AG08396 (cell line): ENCODE measurements at regions not wholly inside any gene's neighbourhood (a gene's known extent, or its start where the extent isn't known, plus 50 kb on each side); places are given as distances from the start of the nearest gene placed in this dataset.
A peak's percentile ranks its signal among the peaks of the same experiment; 100 is the strongest.

Source experiments
- DNase-seq: peaks from one replicate; pipeline ENCODE4 v3.0.0; 2012; ENCODE audit warnings: low spot score, mixed read lengths

GRCh38 chr2:19714926-19715325 is 186.9 kb downstream of the TTC32 start:
- DNase-seq = peak; percentile 30

GRCh38 chr2:19712850-19713249 is 188.9 kb downstream of the TTC32 start:
- DNase-seq = no peak

- DNase-seq = peak; percentile 88
Observed at GRCh38 chr2:19711470-19712372, 190.1 kb downstream of the TTC32 start.

DNA sequence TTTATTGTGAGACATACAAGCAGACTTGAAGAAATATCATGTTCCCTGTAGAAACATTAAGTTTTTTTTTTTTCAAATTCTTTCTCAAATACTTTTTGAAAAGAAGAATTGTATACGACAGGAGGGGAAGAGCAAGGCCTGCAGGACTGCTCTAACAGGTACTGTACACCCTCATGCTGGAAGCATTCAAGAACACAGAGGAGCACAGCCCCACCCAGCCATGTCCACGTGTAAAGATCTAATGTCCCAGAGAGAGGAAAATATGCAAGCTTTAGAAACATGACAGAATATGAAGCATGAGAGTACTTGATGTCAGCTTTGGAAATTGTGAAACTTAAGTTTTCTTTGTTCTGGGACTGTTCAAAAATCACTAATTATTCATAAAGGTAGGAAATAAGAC is 191.6 kb downstream of the TTC32 start:
- no peak for DNase-seq

- no peak for DNase-seq
Observed at GRCh38 chr2:19709553-19709952, 192.2 kb downstream of the TTC32 start.

DNA sequence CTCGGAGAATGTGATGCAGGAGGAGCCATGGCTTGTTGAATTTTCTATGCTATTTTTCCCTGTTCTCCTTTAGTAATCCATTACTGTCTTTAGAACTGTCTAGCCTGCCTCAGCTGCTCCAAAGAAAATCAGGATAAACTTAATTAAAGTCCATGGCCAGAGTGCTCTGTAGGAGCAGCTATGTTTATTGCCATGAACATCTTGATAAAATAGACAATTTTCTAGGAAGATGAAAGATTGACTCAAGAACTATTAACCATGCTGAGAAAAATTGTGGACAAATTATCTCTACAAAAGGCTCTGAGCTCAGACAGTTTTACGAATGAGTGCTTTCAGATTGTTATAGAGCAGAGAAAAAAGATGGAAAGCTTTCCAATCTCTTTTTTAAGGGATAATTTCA is 193.0 kb downstream of the TTC32 start:
- DNase-seq = no peak

- DNase-seq = no peak
Observed at GRCh38 chr2:19706332-19706731, 195.5 kb downstream of the TTC32 start.

GRCh38 chr2:19702267-19702666 is 199.5 kb downstream of the TTC32 start:
- no peak for DNase-seq

DNA sequence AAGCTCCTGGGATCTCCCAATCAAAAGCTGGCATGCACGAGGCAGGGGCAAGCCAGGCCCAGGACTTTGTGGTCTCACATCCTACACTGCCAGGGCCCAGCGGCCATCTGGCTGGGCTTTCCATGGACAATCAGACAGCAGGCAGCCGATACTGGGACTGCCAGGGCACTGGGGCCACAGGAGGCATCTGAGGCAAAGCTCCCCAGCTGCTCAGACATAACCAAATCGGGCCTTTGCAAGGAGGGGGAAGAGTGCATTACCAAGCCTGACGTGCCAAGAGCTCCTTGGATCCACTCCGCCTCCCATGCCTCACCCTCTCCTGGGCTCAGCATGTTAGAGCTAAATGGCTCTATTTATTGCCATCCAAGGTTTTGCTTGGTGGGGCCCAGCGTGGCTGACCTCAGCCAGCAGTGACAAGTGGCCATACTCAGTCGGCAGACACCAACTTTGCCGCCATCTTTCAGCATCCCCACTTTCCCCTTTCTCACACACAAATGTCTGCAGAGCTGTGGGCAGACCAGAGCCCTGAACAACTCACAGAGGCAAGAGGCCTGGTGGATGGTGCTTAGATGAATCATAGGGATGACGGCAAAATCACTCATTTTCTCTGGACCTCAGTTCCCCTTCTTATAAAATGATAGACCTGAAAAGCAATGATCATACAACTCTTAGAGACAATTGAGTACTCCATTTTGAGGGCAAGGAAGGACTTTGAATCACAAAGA is 200.8 kb downstream of the TTC32 start:
- DNase-seq = peak; percentile 16

GRCh38 chr2:19697131-19697530 is 204.7 kb downstream of the TTC32 start:
- DNase-seq = no peak

GRCh38 chr2:19695706-19696105 is 206.1 kb downstream of the TTC32 start:
- DNase-seq = no peak

- DNase-seq = no peak
Observed at GRCh38 chr2:19691892-19692291, 209.9 kb downstream of the TTC32 start.

DNA sequence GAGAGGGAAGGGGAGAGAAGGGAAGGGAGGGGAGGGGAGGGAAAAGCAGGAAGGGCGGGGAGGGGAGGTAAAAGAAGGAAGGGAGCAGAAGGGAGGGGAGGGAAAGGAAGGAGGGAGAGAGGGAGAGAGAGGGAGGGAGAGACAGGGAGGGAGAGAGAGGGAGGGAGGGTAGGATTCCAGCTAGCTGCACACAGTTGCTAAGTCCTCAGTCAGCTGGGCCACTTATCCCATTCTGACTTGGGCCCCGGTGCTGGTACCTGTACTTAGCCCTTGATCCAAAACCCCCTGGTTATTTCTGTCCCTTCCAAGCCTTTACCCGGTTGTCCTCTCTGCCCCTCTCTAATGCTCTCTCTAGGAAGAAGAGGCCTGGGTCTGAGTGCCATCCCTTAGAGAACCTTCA is 211.4 kb downstream of the TTC32 start:
- DNase-seq = no peak

DNA sequence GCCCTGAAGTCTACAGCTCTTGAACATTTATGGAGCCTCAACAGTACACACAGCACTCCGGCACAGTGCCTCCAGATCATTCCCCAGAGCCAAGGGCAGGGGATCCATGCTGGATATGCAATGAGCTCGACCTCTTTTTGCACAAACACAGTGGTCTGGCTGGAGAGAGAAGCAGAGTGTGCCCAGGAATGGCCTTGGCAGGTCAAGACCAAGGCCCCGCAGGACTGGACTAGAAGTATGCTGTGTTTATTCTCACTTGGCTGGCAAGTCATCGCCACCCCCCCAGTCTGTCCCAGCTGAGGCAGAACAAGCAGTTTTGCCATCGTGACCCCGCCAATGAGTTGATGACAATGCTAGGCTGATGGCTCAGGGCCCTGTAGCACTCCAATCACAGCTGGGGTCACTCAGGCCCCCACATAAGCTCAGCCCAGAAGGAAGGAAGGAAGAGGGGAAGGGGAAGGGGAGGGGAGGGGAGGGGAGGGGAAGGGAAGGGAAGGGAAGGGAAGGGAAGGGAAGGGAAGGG is 212.1 kb downstream of the TTC32 start:
- no peak for DNase-seq

GRCh38 chr2:19688059-19688458 is 213.7 kb downstream of the TTC32 start:
- DNase-seq = no peak

DNA sequence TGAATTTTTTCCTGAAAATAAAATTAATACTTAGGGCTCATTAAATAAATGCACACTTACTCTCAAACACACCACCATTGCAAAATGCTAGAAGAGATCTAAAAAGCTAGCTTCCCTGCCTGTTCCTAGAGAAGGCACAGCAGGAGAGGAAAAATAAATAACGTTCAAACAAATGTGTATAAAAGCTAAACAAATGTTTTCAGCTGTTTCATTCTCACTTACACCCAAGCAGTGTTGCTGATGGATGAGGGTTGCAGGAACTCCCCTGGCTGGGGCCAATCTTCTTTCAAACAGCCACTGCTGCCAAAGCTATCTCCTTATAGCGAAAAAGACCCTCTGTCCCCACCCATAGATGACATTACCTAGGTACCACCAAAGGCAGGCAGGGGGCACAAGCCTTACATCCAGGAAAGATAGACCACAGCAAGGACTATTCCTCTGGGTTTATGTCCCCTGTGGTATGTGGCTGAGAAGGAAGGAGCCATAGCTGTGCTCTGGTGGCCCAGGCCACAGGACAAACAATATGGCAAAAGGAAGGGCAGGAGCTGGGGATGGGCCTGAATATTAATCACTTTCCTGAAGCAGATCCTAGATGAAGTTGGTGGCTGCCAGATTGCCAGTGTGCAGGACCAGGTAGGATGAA is 214.6 kb downstream of the TTC32 start:
- no peak for DNase-seq

GRCh38 chr2:19686439-19686838 is 215.3 kb downstream of the TTC32 start:
- DNase-seq = no peak

DNA sequence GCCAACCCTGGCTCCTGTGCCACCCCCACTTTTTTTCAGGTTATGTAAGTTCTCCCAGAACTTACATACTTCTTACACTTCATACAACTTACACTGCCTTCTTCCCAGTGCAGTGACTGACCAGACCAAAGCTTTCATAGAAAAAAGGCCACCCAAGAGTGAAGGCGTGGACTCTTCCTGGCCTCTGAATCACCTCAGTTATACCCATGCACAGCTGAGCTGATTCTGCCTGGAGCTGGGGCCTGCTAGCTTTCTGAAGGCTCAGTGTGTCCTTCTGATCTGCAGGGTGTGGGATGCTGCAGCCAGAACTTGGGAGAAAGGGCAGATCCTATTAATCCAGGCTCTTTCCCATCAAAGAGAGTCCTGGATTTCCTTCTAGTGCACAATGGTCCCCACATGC is 216.1 kb downstream of the TTC32 start:
- DNase-seq = no peak

- no peak for DNase-seq
Observed at GRCh38 chr2:19684516-19684915, 217.3 kb downstream of the TTC32 start.

DNA sequence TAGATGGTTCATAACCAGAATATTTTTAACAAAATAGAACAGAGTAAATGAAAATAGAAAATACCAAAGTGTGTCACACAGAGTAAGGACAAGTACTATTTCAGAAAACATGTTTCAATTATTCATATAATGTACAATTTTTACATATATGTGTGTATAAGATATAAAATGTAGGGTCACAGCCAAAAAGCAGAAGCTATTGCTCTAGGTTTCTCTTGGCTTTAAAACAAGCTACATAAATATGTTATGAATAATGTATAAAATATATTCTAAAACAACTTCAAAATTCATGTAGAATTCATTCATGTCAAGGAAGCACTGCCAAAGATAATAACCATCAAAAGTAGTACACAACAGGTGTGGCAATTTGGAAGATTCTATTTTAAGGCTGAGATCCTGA is 218.2 kb downstream of the TTC32 start:
- no peak for DNase-seq

- DNase-seq = no peak
Observed at GRCh38 chr2:19682493-19682892, 219.3 kb downstream of the TTC32 start.

DNA sequence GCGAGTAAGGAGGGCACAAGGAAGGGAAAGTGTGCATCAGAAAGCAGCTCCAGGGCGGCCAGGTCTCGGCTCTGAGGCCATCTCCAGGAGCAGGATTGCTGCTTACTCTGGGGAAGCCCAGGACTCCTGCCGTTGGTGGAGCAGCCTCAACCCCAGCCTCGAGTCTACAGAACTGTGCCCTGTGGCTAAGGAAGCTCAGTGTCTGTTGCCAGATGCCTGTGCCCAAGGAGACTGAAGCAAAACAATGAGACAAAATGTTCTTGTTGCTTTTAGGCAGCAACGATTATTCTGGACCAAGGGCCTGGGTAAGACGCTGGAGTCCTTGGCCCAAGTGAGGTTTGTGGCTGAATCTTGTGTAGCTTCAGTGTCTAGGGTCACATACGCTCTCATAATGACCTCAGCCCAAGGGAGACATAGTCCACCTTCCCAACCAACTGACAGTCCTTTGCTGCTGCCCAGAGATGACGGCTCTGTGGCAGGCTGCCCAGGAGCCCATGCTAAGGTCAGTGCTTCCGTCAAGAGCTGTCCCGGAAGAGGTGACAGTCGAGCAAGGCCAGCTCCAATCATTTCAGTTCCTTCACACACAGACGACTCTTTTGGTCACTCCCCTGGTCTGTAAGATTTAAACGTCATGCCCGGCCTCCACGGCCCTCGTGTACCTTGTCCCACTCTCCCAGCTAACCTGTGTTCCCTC is 223.8 kb downstream of the TTC32 start:
- DNase-seq = no peak
